ENCODE measurements at regions not wholly inside any gene's neighbourhood (a gene's known extent, or its start where the extent isn't known, plus 50 kb on each side); places are given as distances from the start of the nearest gene placed in this dataset.

DNA sequence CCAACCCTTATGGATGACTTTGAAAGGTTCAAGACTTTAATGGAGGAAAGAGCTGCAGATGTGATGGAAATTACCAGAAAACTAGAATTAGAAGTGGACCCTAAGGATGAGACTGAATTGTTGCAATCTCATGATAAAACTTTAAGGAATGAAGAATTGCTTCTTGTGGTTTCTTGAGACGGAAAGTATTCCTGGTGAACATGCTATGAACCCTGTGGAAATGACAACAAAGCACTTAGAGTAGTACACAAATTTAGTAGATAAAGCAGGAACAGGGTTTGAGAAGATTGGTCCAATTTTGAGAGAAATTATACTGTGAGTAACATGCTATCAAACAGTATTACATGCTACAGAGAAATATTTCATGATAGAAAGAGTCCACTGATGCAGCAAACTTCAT, 215.4 kb downstream of the OMA1 start:
- Histone ChIP-seq H3K9me3 (no peaks in the 10 kb centered on the region), H3K4me3 (ENCODE audit: low read depth, low read length) (no peak overlapping the region), H3K4me1 (no peaks in the 10 kb centered on the region), H3K27me3 (no peaks in the 10 kb centered on the region), H3K36me3 (no peaks in the 10 kb centered on the region)
- no peak for DNase-seq
- TF ChIP-seq, protein P1, sequence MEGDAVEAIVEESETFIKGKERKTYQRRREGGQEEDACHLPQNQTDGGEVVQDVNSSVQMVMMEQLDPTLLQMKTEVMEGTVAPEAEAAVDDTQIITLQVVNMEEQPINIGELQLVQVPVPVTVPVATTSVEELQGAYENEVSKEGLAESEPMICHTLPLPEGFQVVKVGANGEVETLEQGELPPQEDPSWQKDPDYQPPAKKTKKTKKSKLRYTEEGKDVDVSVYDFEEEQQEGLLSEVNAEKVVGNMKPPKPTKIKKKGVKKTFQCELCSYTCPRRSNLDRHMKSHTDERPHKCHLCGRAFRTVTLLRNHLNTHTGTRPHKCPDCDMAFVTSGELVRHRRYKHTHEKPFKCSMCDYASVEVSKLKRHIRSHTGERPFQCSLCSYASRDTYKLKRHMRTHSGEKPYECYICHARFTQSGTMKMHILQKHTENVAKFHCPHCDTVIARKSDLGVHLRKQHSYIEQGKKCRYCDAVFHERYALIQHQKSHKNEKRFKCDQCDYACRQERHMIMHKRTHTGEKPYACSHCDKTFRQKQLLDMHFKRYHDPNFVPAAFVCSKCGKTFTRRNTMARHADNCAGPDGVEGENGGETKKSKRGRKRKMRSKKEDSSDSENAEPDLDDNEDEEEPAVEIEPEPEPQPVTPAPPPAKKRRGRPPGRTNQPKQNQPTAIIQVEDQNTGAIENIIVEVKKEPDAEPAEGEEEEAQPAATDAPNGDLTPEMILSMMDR (IDR thresholded peaks at IDR 0.05; ENCODE audit: low read depth, low read length): no peak

- no peak for DNase-seq
Observed at GRCh38 chr1:58325866-58326265, 220.7 kb downstream of the OMA1 start.

DNA sequence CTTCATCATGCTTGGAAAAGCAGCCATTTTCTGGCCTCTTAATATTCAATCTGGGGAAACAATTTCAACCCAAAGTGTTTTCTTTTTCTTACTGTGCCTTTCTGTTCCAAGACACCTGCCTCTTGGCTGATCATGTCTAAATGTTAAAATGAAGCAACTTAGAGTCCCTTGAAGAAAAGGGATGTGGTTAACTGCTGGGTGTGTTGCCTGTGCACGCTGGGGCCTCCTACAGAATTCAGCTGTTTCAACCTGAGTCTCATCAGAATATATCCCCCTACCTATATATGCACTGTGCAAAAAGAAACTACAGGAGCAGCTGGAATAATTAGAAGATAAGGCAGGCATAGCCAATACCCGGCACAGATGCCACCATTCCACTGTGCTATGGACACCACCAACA, 222.0 kb downstream of the OMA1 start:
- Histone ChIP-seq H3K27me3 (no peaks in the 10 kb centered on the region), H3K36me3 (no peaks in the 10 kb centered on the region), H3K9me3 (no peaks in the 10 kb centered on the region), H3K4me3 (ENCODE audit: low read depth, low read length) (no peak overlapping the region), H3K4me1 (no peaks in the 10 kb centered on the region)
- TF ChIP-seq, protein P1 (IDR thresholded peaks at IDR 0.05; ENCODE audit: low read depth, low read length): no peak
- DNase-seq: no peak

More at GRCh38 chr1:58325866-58326265, 220.7 kb downstream of the OMA1 start:
- H3K4me3 ChIP-seq (ENCODE audit: low read depth, low read length): no peak overlapping the region
- no peaks in the 10 kb centered on the region for H3K4me1 ChIP-seq
- no peaks in the 10 kb centered on the region for H3K36me3 ChIP-seq
- H3K27me3 ChIP-seq: no peaks in the 10 kb centered on the region
- TF ChIP-seq, protein P1 (IDR thresholded peaks at IDR 0.05; ENCODE audit: low read depth, low read length): no peak
- H3K9me3 ChIP-seq: no peaks in the 10 kb centered on the region

DNA sequence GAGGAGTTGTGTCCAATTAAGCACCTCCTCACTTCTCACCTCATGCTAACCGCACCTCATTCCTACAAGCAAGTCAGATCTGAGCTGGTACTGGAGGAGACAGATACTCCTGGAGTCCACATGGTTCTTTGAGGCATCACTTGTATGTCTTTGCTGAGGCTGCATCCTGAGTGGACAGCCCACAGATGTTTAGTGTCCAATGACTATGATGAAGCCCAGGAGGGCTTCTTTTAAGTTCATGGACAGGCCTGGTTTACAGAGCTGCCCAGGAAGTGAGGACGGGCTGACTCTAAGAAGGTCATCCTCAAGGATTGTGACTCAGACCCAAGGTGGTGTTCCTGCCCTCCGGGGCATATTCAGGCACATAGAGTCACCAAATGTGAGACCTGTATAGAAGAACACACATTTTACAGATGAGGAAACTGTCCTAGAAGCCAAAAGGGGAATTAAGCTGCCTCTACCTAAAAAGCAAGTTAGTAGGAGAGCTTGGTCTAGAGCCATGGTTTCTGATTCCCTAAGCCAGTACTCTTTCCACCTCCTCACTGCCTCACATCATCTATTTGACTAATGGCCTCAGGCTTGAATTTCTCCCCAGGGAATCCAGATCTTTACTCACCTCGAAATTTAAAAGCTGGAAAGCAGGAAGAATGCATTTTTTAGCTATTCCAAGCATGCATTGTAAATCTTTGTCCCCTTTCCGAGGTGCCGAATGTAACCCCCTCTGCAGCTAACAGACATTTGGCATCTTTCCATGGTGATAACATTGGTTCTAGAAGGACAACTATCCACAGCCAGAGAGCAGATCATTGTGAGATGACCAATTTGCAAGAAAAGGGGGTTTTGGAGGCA, 228.1 kb downstream of the OMA1 start:
- Histone ChIP-seq H3K9me3 (no peaks in the 10 kb centered on the region), H3K4me3 (ENCODE audit: low read depth, low read length) (no peak overlapping the region), H3K27me3 (no peaks in the 10 kb centered on the region), H3K4me1 (no peaks in the 10 kb centered on the region), H3K36me3 (no peaks in the 10 kb centered on the region)
- no peak for DNase-seq
- TF ChIP-seq, protein P1 (IDR thresholded peaks at IDR 0.05; ENCODE audit: low read depth, low read length): no peak

DNA sequence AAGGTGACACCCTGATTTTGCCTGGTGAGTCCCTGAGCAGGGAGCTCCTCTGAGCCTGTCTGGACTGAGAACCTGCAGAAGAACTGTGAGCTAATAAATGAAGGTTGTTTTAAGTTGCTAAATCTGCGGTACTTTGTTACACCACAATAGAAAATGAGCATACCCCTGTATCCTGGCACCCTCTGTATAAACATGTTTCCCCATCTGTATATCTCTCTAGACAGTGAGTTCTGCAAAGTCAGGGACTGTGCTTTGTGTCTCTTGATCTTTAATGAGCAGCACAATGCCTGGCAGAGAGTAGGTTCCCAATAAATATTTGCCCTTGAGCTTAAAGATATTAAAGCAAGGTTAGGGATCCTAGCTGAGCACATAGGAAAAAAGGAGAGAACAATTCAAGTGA, 228.8 kb downstream of the OMA1 start:
- Histone ChIP-seq H3K4me1 (no peaks in the 10 kb centered on the region), H3K27me3 (no peaks in the 10 kb centered on the region), H3K4me3 (ENCODE audit: low read depth, low read length) (no peak overlapping the region), H3K9me3 (no peaks in the 10 kb centered on the region), H3K36me3 (no peaks in the 10 kb centered on the region)
- no peak for DNase-seq
- TF ChIP-seq, protein P1 (IDR thresholded peaks at IDR 0.05; ENCODE audit: low read depth, low read length): no peak

DNA sequence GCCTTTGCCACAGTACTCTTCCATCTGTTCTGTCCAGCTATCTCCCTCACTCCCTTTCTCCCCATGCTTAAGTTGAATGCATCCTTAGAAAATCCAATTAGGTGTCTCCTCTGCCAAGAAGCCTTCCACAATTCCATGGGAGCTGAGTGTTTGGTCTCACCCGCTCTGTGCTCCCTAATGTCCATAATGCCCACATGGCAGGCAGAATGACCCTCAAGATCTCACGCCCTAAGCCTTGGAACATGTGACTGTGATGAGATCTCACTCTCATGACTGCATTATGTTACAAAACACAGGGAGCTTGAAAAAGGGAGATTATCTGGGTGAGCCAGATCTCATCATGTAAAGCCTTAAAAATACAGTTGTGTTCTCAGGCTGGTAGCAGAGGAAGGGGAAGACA, 229.4 kb downstream of the OMA1 start:
- DNase-seq: no peak
- H3K36me3 ChIP-seq: no peaks in the 10 kb centered on the region
- H3K27me3 ChIP-seq: no peaks in the 10 kb centered on the region
- H3K4me3 ChIP-seq (ENCODE audit: low read depth, low read length): no peak overlapping the region
- no peaks in the 10 kb centered on the region for H3K9me3 ChIP-seq
- TF ChIP-seq, protein P1 (IDR thresholded peaks at IDR 0.05; ENCODE audit: low read depth, low read length): no peak
- no peaks in the 10 kb centered on the region for H3K4me1 ChIP-seq
